ENCODE measurements at regions not wholly inside any gene's neighbourhood (a gene's known extent, or its start where the extent isn't known, plus 50 kb on each side); places are given as distances from the start of the nearest gene placed in this dataset.

GRCh38 chr21:45350206-45350854 is 54.6 kb upstream of the COL18A1 start:
- TF ChIP-seq CTCF (conservative IDR thresholded peaks at IDR 0.05) (no peak), EZH2 (IDR thresholded peaks at IDR 0.05; ENCODE audit: low read depth) (no peak)

Measured in PC-9 (cell line).